Spleen (tissue), 11 donors: ENCODE measurements at regions not wholly inside any gene's neighbourhood (a gene's known extent, or its start where the extent isn't known, plus 50 kb on each side); places are given as distances from the start of the nearest gene placed in this dataset.

Source experiments
- DNase-seq: peaks from one replicate; pipeline ENCODE4 v3.0.0-alpha.2; 2020
- H3K27ac ChIP-seq, 8 donors: fragments of 200-600 bp; sonication (generic) in 7 of 8; 1 replicate in 4 of 8; 2 replicates in 4 of 8; pipeline versions ENCODE4 v1.5.0 to v1.8.0; 2016 to 2021; ENCODE audit warnings: inconsistent platforms in 4 of 8, mild to moderate bottlenecking in 4 of 8, moderate library complexity in 1 of 8
- H3K27me3 ChIP-seq, 7 donors: fragments of 200-600 bp; sonication (generic) in 6 of 7; replicated peaks in 1 of 7; 1 replicate in 4 of 7; 2 replicates in 3 of 7; pipeline versions ENCODE4 v1.5.0 to v1.8.0; 2016 to 2021; ENCODE audit warnings: inconsistent platforms in 3 of 7, mild to moderate bottlenecking in 1 of 7
- H3K36me3 ChIP-seq, 6 donors: fragments of 200-600 bp; sonication (generic) in 5 of 6; 1 replicate in 4 of 6; 2 replicates in 2 of 6; pipeline versions ENCODE4 v1.5.0 to v1.8.0; 2016 to 2021; ENCODE audit warnings: inconsistent platforms in 2 of 6
- H3K4me1 ChIP-seq, 6 donors: fragments of 200-600 bp; sonication (generic) in 5 of 6; 1 replicate in 3 of 6; 2 replicates in 3 of 6; pipeline versions ENCODE4 v1.5.0 to v1.8.0; 2016 to 2021; ENCODE audit warnings: inconsistent platforms in 3 of 6
- H3K4me3 ChIP-seq, 8 donors: fragments of 200-600 bp; sonication (generic) in 7 of 8; 1 replicate in 4 of 8; 2 replicates in 4 of 8; pipeline versions ENCODE4 v1.5.0 to v1.8.0; 2016 to 2021; ENCODE audit warnings: inconsistent platforms in 4 of 8, mild to moderate bottlenecking in 4 of 8, moderate library complexity in 2 of 8
- H3K9me3 ChIP-seq, 8 donors: fragments of 200-600 bp; sonication (generic) in 7 of 8; 1 replicate in 4 of 8; 2 replicates in 4 of 8; pipeline versions ENCODE4 v1.5.0 to v1.8.0; 2016 to 2021; ENCODE audit warnings: inconsistent platforms in 4 of 8
- POLR2A ChIP-seq, 3 donors: fragments of 450-650 bp; IDR thresholded peaks; one replicate each; pipeline ENCODE4 v1.5.1; 2017; ENCODE audit warnings: antibody characterized with exemption in 3 of 3, mild to moderate bottlenecking in 1 of 3
- POLR2AphosphoS5 ChIP-seq, 3 donors: sonication (generic); formaldehyde crosslinking; IDR thresholded peaks; one replicate each; pipeline ENCODE4 v1.5.1; 2017; ENCODE audit warnings: antibody characterized with exemption in 3 of 3
- WGBS, 5 donors: extraction: QIAGEN DNeasy Blood & Tissue Kit in 3 of 5; methylation state at CpG; one replicate each; pipeline versions ENCODE4 v1.1.5 to v1.1.7; 2013 to 2018; 5-methylcytosine and 5-hydroxymethylcytosine counted together
- intact Hi-C: fragments of 100-400 bp; cut with DNase I; formaldehyde crosslinking; loops from one replicate; pipeline ENCODE4 v1.15.0; 2023; ENCODE audit warnings: low total_unique reads
- TF ChIP-seq, protein P1 (sequence below), 11 experiments: fragments of 200-600 bp in 7 of 11; fragments of 450-650 bp in 4 of 11; sonication (generic) in 4 of 11; IDR thresholded peaks in 8 of 11; conservative IDR thresholded peaks in 3 of 11; 1 replicate in 7 of 11; 2 replicates in 4 of 11; pipeline versions ENCODE4 v1.4.0 to v1.8.0; 2016 to 2021; ENCODE audit warnings: antibody characterized with exemption in 11 of 11, inconsistent platforms in 4 of 11, mild to moderate bottlenecking in 1 of 11
- donor health status: healthy with polysubstance abuse.
- donor health status: DM: no; HTN: no; CAD: no; lungs with moderate emphysema.
- donor health status: DM: no; HTN: no; CAD: no.
- donor health status: Bipolar disorder and iron deficiency.
- donor health status: healthy.
- donor health status: DM: no; HTN: no; CAD: no.
- donor health status: DM: yes; HTN: yes; CAD: no.

DNA sequence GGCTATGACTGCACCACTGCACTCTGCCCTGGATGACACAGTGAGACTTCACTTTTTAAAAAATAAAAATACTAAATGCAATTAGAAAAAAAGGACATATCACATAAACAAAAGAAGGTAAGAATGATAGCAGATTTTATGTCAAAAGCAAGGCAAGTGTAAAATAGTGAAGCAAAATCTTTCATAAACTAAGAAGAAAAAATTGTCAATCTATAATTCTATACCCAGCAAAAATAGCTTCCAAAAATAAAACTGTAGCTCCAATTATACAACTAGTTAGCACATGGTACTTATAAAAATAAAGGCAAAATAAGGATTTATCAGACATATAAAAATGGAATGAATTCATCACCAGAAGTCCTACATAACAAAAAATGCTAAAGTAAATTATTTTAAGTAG lies 85.4 kb upstream of the SVIL start:
- Histone ChIP-seq H3K36me3 (no peaks in the 10 kb centered on the region), H3K27ac (no peak overlapping the region), H3K9me3 (peaks cover 3 to 33% (median 27%) of the 10 kb centered on the region in 8 donors), H3K4me1 (peaks cover 0 to 28% (median 9%) of the 10 kb centered on the region in 6 donors), H3K4me3 (no peak overlapping the region), H3K27me3 (no peaks in the 10 kb centered on the region)
- DNase-seq, result no peak
- TF ChIP-seq, protein P1, sequence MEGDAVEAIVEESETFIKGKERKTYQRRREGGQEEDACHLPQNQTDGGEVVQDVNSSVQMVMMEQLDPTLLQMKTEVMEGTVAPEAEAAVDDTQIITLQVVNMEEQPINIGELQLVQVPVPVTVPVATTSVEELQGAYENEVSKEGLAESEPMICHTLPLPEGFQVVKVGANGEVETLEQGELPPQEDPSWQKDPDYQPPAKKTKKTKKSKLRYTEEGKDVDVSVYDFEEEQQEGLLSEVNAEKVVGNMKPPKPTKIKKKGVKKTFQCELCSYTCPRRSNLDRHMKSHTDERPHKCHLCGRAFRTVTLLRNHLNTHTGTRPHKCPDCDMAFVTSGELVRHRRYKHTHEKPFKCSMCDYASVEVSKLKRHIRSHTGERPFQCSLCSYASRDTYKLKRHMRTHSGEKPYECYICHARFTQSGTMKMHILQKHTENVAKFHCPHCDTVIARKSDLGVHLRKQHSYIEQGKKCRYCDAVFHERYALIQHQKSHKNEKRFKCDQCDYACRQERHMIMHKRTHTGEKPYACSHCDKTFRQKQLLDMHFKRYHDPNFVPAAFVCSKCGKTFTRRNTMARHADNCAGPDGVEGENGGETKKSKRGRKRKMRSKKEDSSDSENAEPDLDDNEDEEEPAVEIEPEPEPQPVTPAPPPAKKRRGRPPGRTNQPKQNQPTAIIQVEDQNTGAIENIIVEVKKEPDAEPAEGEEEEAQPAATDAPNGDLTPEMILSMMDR (IDR thresholded peaks at IDR 0.05 in 8 of 11, conservative IDR thresholded peaks at IDR 0.05 in 3 of 11), result no peak
- TF ChIP-seq POLR2AphosphoS5 (IDR thresholded peaks at IDR 0.05) (no peak), POLR2A (IDR thresholded peaks at IDR 0.05) (no peak)
- intact Hi-C loops, result no loop called here

DNA sequence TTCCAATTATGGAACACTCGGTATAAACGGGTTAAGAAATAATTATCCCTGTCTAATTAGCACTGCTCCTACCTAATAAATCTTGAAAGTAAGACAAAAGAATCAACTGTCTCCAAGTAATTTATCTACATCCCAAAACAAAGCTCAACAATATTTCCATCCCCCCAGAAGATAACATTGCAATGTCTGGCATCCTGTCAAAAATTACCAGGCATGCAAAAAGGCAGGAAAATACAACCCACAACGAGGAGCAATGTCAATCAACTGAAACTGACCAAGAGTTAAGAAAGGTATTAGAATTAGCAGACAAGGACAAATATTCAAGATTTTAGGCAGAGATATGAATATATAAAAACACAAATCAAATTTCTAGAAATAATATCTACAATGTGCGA lies 84.5 kb upstream of the SVIL start:
- no peaks in the 10 kb centered on the region for H3K27me3 ChIP-seq
- no peak overlapping the region for H3K27ac ChIP-seq
- no peak overlapping the region for H3K4me3 ChIP-seq
- TF ChIP-seq POLR2A (IDR thresholded peaks at IDR 0.05), result no peak
- TF ChIP-seq, protein P1 (IDR thresholded peaks at IDR 0.05 in 8 of 11, conservative IDR thresholded peaks at IDR 0.05 in 3 of 11), result no peak
- TF ChIP-seq POLR2AphosphoS5 (IDR thresholded peaks at IDR 0.05), result no peak
- 64 to 71% (median 66%) methylated on average over 4 of the region's 4 CpGs for WGBS, 5 donors
- H3K36me3 ChIP-seq, result no peaks in the 10 kb centered on the region
- intact Hi-C loops, result no loop called here
- peaks cover 0 to 19% (median 4%) of the 10 kb centered on the region in 6 donors for H3K4me1 ChIP-seq
- DNase-seq, result no peak
- peaks cover 3 to 33% (median 27%) of the 10 kb centered on the region in 8 donors for H3K9me3 ChIP-seq

DNA sequence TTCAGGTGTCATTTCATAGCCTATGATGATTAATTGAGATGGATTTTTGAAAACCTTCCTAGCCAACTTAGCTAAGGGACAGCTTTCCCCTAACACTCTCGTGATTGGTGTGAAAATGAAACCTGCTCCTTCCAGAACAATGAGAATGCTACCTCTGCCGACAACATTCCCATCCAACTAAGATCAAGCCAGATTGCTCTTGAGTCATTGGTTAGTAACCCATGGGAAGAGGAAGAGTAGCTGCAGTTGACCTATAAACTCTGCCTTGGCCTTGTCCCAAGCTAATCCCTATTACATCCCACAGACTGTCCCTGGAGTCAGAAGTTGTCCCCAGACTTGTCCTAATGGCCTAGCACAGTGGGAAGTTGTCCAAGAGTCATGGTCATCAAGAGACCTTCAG lies 80.5 kb upstream of the SVIL start:
- H3K27ac ChIP-seq, result no peak overlapping the region

DNA sequence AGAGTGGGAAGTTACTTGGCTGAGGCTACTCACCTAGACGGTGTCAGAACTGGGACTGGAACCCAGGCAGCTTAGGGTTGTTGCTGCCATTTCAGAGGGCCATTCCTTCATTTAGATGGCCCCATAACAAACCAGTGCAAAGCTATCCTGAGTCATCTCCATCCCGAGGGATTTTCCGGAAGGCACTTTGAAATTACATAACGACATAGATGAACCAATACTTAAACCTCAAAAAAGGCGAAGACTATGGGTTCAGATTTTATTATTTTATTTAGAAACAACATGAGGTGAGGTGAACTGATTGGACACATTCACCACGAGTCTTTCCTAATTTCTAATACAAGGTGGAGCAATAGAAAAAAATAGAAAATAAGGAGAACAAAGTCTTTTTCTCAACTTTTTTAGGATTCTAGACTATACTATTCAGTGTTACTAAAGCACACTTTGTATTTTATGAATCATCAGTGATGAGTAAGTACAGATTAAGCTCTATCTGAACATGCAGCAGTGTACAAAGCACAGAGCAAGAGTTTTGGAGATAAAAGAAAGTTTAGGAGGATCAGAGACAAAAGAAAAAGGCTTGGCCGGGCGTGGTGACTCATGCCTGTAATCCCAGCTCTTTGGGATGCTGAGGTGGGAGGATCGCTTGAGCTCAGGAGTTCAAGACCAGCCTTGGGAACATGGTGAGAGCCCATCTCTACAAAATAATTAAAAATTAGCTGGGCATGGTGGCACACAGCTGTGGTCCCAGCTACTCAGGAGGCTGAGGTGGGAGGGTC lies 79.5 kb upstream of the SVIL start:
- TF ChIP-seq POLR2AphosphoS5 (IDR thresholded peaks at IDR 0.05), result no peak
- intact Hi-C loops, result no loop called here
- Histone ChIP-seq H3K9me3 (peaks cover 0 to 12% (median 8%) of the 10 kb centered on the region in 8 donors), H3K36me3 (no peaks in the 10 kb centered on the region), H3K4me1 (peaks cover 0 to 6% (median 0%) of the 10 kb centered on the region in 6 donors), H3K4me3 (no peak overlapping the region), H3K27me3 (no peaks in the 10 kb centered on the region), H3K27ac (no peak overlapping the region)
- 85 to 92% (median 91%) methylated on average over 9 of the region's 9 CpGs for WGBS, 5 donors
- DNase-seq, result no peak

More for the DNA sequence above, 80.5 kb upstream of the SVIL start:
- intact Hi-C loops, result no loop called here
- Histone ChIP-seq H3K27me3 (no peaks in the 10 kb centered on the region), H3K36me3 (no peaks in the 10 kb centered on the region), H3K9me3 (peaks cover 3 to 22% (median 18%) of the 10 kb centered on the region in 8 donors), H3K4me1 (peaks cover 0 to 7% (median 0%) of the 10 kb centered on the region in 6 donors), H3K4me3 (no peak overlapping the region)
- WGBS, 5 donors, result 81 to 91% (median 88%) methylated on average over 2 of the region's 2 CpGs
- TF ChIP-seq, protein P1 (IDR thresholded peaks at IDR 0.05 in 8 of 11, conservative IDR thresholded peaks at IDR 0.05 in 3 of 11), result no peak
- TF ChIP-seq POLR2AphosphoS5 (IDR thresholded peaks at IDR 0.05) (no peak), POLR2A (IDR thresholded peaks at IDR 0.05) (no peak)
- no peak for DNase-seq
